A549 (cell line): ENCODE measurements at regions not wholly inside any gene's neighbourhood (a gene's known extent, or its start where the extent isn't known, plus 50 kb on each side); places are given as distances from the start of the nearest gene placed in this dataset.

Experiments used
- RAD21 ChIP-seq, 2 experiments: fragments of >200 bp in 1 of 2; sonication (Bioruptor Twin) in 1 of 2; formaldehyde crosslinking in 1 of 2; IDR thresholded peaks in 1 of 2; conservative IDR thresholded peaks in 1 of 2; 2 replicates in 1 of 2; 3 replicates in 1 of 2; pipeline ENCODE4 v1.6.1; 2012 to 2018; ENCODE audit warnings: inconsistent platforms in 1 of 2
- SMC3 ChIP-seq: fragments of >200 bp; sonication (Bioruptor Twin); formaldehyde crosslinking; IDR thresholded peaks from 3 replicates; pipeline ENCODE4 v1.6.1; 2018; ENCODE audit warnings: inconsistent platforms
- TF ChIP-seq, protein P1 (sequence below): fragments of >200 bp; sonication (Bioruptor Twin); formaldehyde crosslinking; IDR thresholded peaks from 3 replicates; pipeline ENCODE4 v1.5.1; 2016

DNA sequence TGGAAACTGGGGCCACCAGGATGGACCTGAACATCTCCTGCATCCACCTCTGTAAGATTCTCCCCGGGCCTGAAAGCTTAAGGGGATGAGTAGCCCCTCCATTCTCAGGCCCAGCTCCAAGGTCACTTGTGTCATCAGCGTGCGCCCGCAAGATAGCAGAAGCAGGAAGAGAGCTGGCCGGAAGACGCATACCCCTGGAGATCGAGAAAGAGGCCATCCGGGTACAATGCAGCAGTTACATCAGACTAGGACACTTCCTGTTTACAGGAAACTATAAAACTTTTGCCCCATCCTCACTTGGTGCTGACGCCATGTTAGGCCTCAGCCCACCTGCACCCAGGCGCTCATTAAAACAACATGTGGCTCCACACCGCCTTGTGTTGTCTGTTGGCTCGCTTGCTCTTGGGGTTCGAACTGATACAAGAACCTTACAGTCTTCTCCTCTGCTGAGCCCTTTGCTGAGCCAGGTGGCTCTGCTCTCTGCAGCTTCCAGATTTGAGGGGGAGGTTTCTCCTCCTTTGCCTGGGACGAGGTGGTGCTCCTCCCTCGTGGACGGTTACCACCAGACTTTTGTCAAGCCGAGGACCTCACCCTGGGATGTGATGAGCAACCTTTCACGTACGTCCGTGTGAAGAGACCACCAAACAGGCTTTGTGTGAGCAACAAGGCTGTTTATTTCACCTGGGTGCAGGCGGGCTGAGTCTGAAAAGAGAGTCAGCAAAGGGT, 277.5 kb upstream of the C1orf174 start:
- TF ChIP-seq SMC3, result no peak
- TF ChIP-seq RAD21 (conservative IDR thresholded peaks at IDR 0.05 in 1 of 2, IDR thresholded peaks at IDR 0.05 in 1 of 2), result no peak
- TF ChIP-seq, protein P1, sequence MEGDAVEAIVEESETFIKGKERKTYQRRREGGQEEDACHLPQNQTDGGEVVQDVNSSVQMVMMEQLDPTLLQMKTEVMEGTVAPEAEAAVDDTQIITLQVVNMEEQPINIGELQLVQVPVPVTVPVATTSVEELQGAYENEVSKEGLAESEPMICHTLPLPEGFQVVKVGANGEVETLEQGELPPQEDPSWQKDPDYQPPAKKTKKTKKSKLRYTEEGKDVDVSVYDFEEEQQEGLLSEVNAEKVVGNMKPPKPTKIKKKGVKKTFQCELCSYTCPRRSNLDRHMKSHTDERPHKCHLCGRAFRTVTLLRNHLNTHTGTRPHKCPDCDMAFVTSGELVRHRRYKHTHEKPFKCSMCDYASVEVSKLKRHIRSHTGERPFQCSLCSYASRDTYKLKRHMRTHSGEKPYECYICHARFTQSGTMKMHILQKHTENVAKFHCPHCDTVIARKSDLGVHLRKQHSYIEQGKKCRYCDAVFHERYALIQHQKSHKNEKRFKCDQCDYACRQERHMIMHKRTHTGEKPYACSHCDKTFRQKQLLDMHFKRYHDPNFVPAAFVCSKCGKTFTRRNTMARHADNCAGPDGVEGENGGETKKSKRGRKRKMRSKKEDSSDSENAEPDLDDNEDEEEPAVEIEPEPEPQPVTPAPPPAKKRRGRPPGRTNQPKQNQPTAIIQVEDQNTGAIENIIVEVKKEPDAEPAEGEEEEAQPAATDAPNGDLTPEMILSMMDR, result no peak
